Activated naive CD8-positive, alpha-beta T cell treated with anti-CD3 and anti-CD28 coated beads for 36 hours (primary cell): ENCODE measurements at regions not wholly inside any gene's neighbourhood (a gene's known extent, or its start where the extent isn't known, plus 50 kb on each side); places are given as distances from the start of the nearest gene placed in this dataset.

Source experiments
- DNase-seq: peaks from one replicate; pipeline ENCODE4 v3.0.0; 2021
- H3K27ac Mint-ChIP-seq: one replicate; pipeline ENCODE4 v1.8.0; 2022; ENCODE audit warnings: mild to moderate bottlenecking, moderate library complexity, mixed read lengths
- H3K27me3 Mint-ChIP-seq: one replicate; pipeline ENCODE4 v1.8.0; 2022; ENCODE audit warnings: mild to moderate bottlenecking, mixed read lengths
- H3K36me3 Mint-ChIP-seq: one replicate; pipeline ENCODE4 v1.8.0; 2021; ENCODE audit warnings: mild to moderate bottlenecking, mixed read lengths
- H3K4me1 Mint-ChIP-seq: one replicate; pipeline ENCODE4 v1.8.0; 2021; ENCODE audit warnings: mixed read lengths
- H3K4me3 Mint-ChIP-seq: one replicate; pipeline ENCODE4 v1.8.0; 2022; ENCODE audit warnings: mild to moderate bottlenecking, moderate library complexity, mixed read lengths
- H3K9me3 Mint-ChIP-seq: one replicate; pipeline ENCODE4 v1.8.0; 2022; ENCODE audit warnings: mixed read lengths

DNA sequence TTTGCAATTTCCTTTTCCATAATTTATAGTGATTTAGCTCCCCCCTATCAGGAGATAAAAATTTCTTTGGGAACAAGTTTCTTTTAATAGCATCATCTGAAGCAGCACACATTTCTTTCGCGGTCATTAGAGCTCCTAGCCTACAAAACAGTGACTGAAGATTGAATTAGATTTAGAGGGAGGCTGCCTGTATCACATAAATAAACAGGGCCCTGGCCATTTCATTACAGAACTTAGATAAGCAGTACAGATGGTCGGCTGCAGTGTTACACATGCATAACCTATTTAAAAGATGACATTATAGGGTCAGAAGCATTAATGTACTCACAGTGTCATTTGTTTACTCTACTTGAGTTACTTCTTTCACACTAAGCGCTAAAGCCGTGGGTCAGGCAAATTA is 81.4 kb upstream of the SLC25A26 start:
- DNase-seq = no peak
- Mint-ChIP-seq H3K27ac (no peak overlapping the region), H3K4me1 (no peaks in the 10 kb centered on the region), H3K9me3 (no peaks in the 10 kb centered on the region), H3K27me3 (peaks cover 17% of the 10 kb centered on the region), H3K36me3 (no peaks in the 10 kb centered on the region), H3K4me3 (no peak overlapping the region)

GRCh38 chr3:66138336-66139313 is 82.2 kb upstream of the SLC25A26 start:
- Mint-ChIP-seq H3K4me3 (no peak overlapping the region), H3K36me3 (no peaks in the 10 kb centered on the region), H3K27me3 (peaks cover 17% of the 10 kb centered on the region), H3K27ac (no peak overlapping the region), H3K9me3 (no peaks in the 10 kb centered on the region), H3K4me1 (no peaks in the 10 kb centered on the region)
- DNase-seq = peak; percentile 4

- Mint-ChIP-seq H3K9me3 (no peaks in the 10 kb centered on the region), H3K4me1 (no peaks in the 10 kb centered on the region), H3K27ac (no peak overlapping the region), H3K27me3 (peaks cover 17% of the 10 kb centered on the region), H3K36me3 (no peaks in the 10 kb centered on the region), H3K4me3 (no peak overlapping the region)
- no peak for DNase-seq
These were observed 84.2 kb upstream of the SLC25A26 start for GRCh38 chr3:66136597-66136996.

DNA sequence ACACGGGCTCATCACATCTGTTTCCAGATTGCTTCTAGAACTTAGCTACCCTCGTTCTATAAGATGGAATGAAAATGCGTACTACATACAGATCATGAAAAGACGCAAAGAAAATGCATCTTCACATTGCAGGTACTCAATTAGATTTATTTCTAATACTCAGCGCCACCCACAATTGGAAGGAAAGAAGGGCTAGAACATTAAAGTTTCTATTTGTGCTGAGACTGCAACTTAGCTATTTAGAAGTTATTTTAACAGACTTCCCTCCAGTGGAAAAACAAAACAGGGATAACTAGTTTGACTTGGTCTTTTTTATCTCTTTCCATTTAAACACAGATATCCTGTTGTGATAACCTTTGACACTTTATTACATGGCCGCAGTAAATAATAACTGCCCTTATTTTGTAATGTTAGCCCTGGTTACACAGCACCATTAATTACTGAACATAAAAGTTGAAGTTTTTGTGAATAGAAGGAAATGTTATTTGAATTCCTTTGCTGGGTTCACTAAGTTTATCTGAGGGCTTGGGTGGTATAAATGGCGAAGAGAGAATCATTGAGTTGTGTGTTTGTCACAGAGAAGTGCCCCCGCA is 86.9 kb upstream of the SLC25A26 start:
- Mint-ChIP-seq H3K36me3 (no peaks in the 10 kb centered on the region), H3K27me3 (peaks cover 14% of the 10 kb centered on the region), H3K4me3 (no peak overlapping the region), H3K9me3 (no peaks in the 10 kb centered on the region), H3K27ac (no peak overlapping the region), H3K4me1 (no peaks in the 10 kb centered on the region)
- DNase-seq = no peak

DNA sequence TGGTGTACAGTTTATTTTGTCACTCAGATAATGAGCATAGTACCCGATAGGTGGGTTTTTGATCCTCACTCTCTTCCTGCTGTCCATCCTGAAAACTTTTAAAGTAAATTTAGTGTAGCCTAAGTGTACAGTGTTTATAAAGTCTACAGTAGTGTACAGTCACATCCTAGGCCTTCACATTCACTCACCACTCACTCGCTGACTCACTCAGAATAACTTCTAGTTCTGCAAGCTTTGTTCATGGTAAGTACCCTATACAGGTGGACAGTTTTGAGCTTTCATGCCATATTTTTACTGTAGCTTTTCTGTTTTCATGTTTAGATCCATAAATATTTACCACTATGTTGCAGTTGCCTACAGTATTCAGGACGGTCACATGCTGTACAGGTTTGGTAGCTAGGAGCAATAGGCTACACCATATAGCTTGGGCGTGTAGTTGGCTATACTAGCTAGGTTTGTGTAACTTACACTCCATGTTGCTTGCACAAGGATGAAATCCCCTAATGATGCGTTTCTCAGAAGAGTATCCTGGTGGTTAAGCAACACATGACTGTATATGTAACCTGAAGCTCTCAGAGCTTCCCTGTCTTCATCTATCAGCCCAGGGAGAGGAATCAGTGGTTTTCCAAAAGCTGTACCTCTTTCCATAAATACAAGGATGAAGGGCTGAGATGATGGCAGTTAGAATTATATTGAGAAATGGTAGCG is 87.6 kb upstream of the SLC25A26 start:
- no peak for DNase-seq
- no peaks in the 10 kb centered on the region for H3K4me1 Mint-ChIP-seq
- no peak overlapping the region for H3K27ac Mint-ChIP-seq
- no peaks in the 10 kb centered on the region for H3K36me3 Mint-ChIP-seq
- H3K9me3 Mint-ChIP-seq = no peaks in the 10 kb centered on the region
- no peak overlapping the region for H3K4me3 Mint-ChIP-seq
- peaks cover 9% of the 10 kb centered on the region for H3K27me3 Mint-ChIP-seq

DNA sequence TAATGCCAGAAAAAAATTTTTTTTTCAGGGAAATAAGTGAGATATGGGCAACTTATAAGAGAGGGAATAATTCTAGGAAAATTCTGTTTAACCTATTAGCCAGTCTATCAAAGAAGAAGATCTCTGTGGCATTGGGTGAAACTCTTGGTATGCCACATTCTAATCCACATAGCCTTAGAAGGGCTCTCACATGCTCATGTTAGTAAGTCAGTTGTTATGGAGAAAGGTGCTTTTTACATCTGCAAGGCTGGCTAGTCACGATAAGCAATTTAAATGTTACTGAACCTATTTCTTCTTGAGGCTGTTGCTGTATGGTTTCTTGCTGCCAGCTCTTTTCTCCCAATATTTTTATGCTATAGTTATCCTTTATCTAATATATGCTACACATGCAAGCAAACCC is 89.9 kb upstream of the MAGI1 start:
- Mint-ChIP-seq H3K4me3 (no peak overlapping the region), H3K27ac (no peak overlapping the region), H3K9me3 (no peaks in the 10 kb centered on the region), H3K4me1 (no peaks in the 10 kb centered on the region), H3K27me3 (peaks cover 3% of the 10 kb centered on the region), H3K36me3 (no peaks in the 10 kb centered on the region)
- no peak for DNase-seq

- H3K27ac Mint-ChIP-seq = no peak overlapping the region
- H3K4me1 Mint-ChIP-seq = no peaks in the 10 kb centered on the region
- H3K9me3 Mint-ChIP-seq = no peaks in the 10 kb centered on the region
- no peak for DNase-seq
- no peaks in the 10 kb centered on the region for H3K27me3 Mint-ChIP-seq
- no peak overlapping the region for H3K4me3 Mint-ChIP-seq
- H3K36me3 Mint-ChIP-seq = no peaks in the 10 kb centered on the region
These were observed 82.6 kb upstream of the MAGI1 start for GRCh38 chr3:66121318-66121717.

- no peaks in the 10 kb centered on the region for H3K9me3 Mint-ChIP-seq
- no peak overlapping the region for H3K27ac Mint-ChIP-seq
- H3K27me3 Mint-ChIP-seq = peaks cover 5% of the 10 kb centered on the region
- DNase-seq = no peak
- no peaks in the 10 kb centered on the region for H3K36me3 Mint-ChIP-seq
- H3K4me3 Mint-ChIP-seq = no peak overlapping the region
- no peaks in the 10 kb centered on the region for H3K4me1 Mint-ChIP-seq
These were observed 77.3 kb upstream of the MAGI1 start for GRCh38 chr3:66115858-66116654.

DNA sequence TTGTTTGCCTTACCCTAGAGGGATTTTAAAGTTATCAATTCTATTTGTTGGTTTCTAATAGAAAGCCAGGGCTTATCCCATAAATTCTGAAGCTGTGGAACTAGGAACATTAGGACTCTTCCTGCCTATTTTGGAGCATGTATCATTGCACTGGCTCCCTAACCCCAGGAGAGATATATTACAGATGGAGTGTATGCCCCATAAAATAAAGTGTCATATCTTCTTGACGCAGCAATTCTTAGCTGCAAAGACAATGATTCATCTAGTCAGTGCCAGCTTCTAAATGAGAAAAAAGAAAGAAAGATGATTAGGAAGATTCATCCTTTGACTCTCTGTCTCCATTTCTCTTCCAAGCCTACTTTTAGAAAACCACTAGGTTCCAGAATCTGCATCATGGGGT is 74.8 kb upstream of the MAGI1 start:
- no peaks in the 10 kb centered on the region for H3K4me1 Mint-ChIP-seq
- no peak overlapping the region for H3K27ac Mint-ChIP-seq
- H3K27me3 Mint-ChIP-seq = peaks cover 9% of the 10 kb centered on the region
- H3K9me3 Mint-ChIP-seq = no peaks in the 10 kb centered on the region
- H3K4me3 Mint-ChIP-seq = no peak overlapping the region
- peaks cover 2% of the 10 kb centered on the region for H3K36me3 Mint-ChIP-seq
- DNase-seq = no peak

DNA sequence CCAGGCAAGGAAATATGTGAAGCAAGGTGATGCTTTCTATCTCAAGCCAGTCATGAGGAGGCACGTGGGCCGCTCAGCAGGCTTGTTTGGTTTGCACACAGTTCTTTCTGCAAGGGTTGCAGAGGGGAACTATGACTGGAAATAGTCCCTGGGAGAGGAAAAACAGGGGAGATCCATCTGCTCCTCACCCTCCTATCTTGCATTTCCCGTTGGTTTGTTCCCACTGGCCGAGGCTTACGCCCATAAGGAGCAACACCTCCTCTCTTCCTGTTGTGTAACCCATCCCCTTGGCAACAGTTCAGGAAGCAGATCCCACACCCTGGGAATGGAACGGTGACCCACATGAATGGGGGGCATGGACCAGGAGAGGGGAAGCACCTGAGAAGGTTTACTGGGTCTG is 72.1 kb upstream of the MAGI1 start:
- peaks cover 2% of the 10 kb centered on the region for H3K36me3 Mint-ChIP-seq
- H3K4me3 Mint-ChIP-seq = no peak overlapping the region
- no peaks in the 10 kb centered on the region for H3K9me3 Mint-ChIP-seq
- no peak overlapping the region for H3K27ac Mint-ChIP-seq
- H3K27me3 Mint-ChIP-seq = peaks cover 9% of the 10 kb centered on the region
- DNase-seq = no peak
- H3K4me1 Mint-ChIP-seq = no peaks in the 10 kb centered on the region

DNA sequence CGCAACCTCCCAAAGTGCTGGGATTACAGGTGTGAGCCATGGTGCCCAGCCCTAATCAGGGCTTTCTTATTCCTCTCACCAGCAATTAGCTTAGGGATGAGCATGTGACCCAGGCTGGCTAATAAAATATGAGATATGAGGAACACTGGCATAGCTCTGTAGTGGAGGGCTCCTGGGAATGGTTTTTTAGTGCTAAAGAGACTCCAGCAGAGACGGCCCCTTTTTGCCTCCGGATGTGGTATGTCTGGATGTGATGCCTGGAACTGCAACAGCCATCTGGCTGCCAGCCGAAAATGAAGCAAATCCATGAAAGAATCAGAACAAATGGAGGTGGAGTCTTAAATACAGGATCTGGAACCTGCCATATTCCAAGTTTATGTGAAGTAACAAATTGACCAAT is 69.1 kb upstream of the MAGI1 start:
- no peaks in the 10 kb centered on the region for H3K9me3 Mint-ChIP-seq
- no peak for DNase-seq
- no peaks in the 10 kb centered on the region for H3K4me1 Mint-ChIP-seq
- H3K36me3 Mint-ChIP-seq = peaks cover 2% of the 10 kb centered on the region
- H3K27me3 Mint-ChIP-seq = peaks cover 4% of the 10 kb centered on the region
- no peak overlapping the region for H3K27ac Mint-ChIP-seq
- H3K4me3 Mint-ChIP-seq = no peak overlapping the region

DNA sequence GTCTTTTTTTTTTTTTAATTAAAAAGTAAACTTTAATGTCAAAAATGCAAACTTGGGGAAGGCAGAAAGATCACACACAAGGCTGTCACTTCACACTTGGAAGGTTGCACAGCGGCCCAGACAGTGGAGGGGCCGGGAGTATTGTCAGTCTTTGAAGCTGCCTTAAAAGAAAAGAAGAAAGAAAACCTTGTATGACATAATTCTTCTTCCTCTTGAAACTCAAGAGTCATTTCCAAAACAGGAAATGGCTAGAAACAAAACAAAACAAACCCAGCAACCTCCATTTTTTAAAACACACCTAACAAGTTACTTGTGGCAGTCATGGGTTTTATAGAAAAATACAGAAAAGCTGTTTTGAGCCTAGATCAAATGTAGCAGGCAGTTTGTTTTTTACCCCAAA is 68.1 kb upstream of the MAGI1 start:
- Mint-ChIP-seq H3K4me3 (no peak overlapping the region), H3K9me3 (no peaks in the 10 kb centered on the region), H3K27ac (no peak overlapping the region), H3K36me3 (peaks cover 2% of the 10 kb centered on the region), H3K4me1 (no peaks in the 10 kb centered on the region), H3K27me3 (peaks cover 4% of the 10 kb centered on the region)
- no peak for DNase-seq

- no peaks in the 10 kb centered on the region for H3K4me1 Mint-ChIP-seq
- H3K4me3 Mint-ChIP-seq = no peak overlapping the region
- H3K9me3 Mint-ChIP-seq = no peaks in the 10 kb centered on the region
- H3K27ac Mint-ChIP-seq = no peak overlapping the region
- no peak for DNase-seq
- no peaks in the 10 kb centered on the region for H3K27me3 Mint-ChIP-seq
- H3K36me3 Mint-ChIP-seq = peaks cover 2% of the 10 kb centered on the region
These were observed 65.8 kb upstream of the MAGI1 start for GRCh38 chr3:66104535-66104934.

DNA sequence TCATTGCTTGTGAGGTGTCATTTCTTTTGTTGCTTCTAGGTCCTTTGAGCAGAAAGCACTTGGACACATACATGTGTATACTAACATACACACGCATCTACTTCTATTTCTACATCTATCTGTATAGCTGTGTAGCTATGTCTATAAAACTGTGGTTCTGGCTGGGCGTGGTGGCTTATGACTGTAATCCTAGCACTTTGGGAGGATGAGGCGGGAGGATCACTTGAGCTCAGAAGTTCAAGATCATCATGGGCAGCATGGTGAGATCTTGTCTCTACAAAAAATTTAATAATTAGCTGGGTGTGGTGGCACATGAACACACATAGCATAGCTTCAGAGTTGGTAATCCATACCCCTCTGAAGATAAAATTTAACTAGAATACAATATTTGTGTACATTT is 65.0 kb upstream of the MAGI1 start:
- no peaks in the 10 kb centered on the region for H3K4me1 Mint-ChIP-seq
- DNase-seq = no peak
- no peaks in the 10 kb centered on the region for H3K36me3 Mint-ChIP-seq
- no peak overlapping the region for H3K27ac Mint-ChIP-seq
- no peaks in the 10 kb centered on the region for H3K27me3 Mint-ChIP-seq
- H3K4me3 Mint-ChIP-seq = no peak overlapping the region
- H3K9me3 Mint-ChIP-seq = no peaks in the 10 kb centered on the region

DNA sequence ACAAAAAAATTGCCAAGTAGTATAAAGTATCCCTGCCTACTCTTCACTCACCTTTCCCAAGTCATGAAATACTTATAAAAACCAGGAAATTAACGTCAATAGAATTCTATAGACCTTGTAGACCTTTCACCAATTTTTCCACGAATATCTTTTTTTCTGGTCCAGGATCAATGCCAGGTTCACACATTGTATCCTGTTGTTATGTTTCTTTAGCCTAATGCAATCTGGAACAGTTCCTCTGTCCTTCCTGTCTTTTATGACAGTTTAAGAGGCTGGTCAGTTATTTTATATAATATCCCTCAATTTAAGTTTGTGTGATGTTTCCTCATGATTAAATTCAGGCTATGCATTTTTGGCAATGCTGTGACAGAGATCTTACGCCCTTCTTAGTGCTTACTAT is 63.2 kb upstream of the MAGI1 start:
- H3K9me3 Mint-ChIP-seq = no peaks in the 10 kb centered on the region
- no peaks in the 10 kb centered on the region for H3K27me3 Mint-ChIP-seq
- no peaks in the 10 kb centered on the region for H3K36me3 Mint-ChIP-seq
- DNase-seq = no peak
- no peak overlapping the region for H3K4me3 Mint-ChIP-seq
- H3K27ac Mint-ChIP-seq = no peak overlapping the region
- H3K4me1 Mint-ChIP-seq = no peaks in the 10 kb centered on the region
